Breast epithelium (tissue), 3 donors: ENCODE measurements at regions not wholly inside any gene's neighbourhood (a gene's known extent, or its start where the extent isn't known, plus 50 kb on each side); places are given as distances from the start of the nearest gene placed in this dataset.

Experiments used
- POLR2A ChIP-seq: fragments of 450-650 bp; IDR thresholded peaks from one replicate; pipeline ENCODE4 v1.6.1; 2016; ENCODE audit warnings: antibody characterized with exemption, mild to moderate bottlenecking, moderate library complexity
- POLR2AphosphoS5 ChIP-seq, 3 donors: sonication (generic); formaldehyde crosslinking; IDR thresholded peaks; one replicate each; pipeline ENCODE4 v1.6.1; 2017; ENCODE audit warnings: antibody characterized with exemption in 3 of 3
- TF ChIP-seq, protein P1 (sequence below), 3 donors: fragments of 450-650 bp; IDR thresholded peaks; one replicate each; pipeline ENCODE4 v1.5.1; 2016 to 2017; ENCODE audit warnings: antibody characterized with exemption in 3 of 3, mild to moderate bottlenecking in 3 of 3, moderate library complexity in 3 of 3

DNA sequence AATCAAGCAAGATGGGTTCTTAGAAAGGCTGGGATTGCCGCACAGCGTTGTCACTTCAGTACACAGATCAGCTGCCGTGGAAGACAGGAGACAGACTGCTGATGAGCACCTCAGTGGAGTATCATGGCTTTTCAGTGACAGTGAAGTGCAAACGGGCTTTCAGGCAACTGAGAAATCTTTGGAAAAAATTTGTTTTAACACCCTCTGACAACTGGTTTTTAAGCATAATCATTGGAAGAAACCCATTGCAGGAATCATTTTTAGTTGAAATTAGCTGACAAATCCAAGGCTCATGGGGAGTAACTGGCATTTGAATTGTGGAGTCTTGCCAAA, 418.8 kb downstream of the OTOL1 start:
- TF ChIP-seq POLR2AphosphoS5 (IDR thresholded peaks at IDR 0.05) (no peak), POLR2A (no peak)
- TF ChIP-seq, protein P1, sequence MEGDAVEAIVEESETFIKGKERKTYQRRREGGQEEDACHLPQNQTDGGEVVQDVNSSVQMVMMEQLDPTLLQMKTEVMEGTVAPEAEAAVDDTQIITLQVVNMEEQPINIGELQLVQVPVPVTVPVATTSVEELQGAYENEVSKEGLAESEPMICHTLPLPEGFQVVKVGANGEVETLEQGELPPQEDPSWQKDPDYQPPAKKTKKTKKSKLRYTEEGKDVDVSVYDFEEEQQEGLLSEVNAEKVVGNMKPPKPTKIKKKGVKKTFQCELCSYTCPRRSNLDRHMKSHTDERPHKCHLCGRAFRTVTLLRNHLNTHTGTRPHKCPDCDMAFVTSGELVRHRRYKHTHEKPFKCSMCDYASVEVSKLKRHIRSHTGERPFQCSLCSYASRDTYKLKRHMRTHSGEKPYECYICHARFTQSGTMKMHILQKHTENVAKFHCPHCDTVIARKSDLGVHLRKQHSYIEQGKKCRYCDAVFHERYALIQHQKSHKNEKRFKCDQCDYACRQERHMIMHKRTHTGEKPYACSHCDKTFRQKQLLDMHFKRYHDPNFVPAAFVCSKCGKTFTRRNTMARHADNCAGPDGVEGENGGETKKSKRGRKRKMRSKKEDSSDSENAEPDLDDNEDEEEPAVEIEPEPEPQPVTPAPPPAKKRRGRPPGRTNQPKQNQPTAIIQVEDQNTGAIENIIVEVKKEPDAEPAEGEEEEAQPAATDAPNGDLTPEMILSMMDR (IDR thresholded peaks at IDR 0.05), result no peak
